H1 (cell line): ENCODE measurements at regions not wholly inside any gene's neighbourhood (a gene's known extent, or its start where the extent isn't known, plus 50 kb on each side); places are given as distances from the start of the nearest gene placed in this dataset.

Experiments used
- USF2 ChIP-seq: IDR thresholded peaks from 2 replicates; pipeline ENCODE4 v1.6.1; 2011; ENCODE audit warnings: low read length, improper control_type of control experiment
- TF ChIP-seq, protein P1 (sequence below): fragments of 300-600 bp; sonication (generic); IDR thresholded peaks from 2 replicates; pipeline ENCODE4 v1.7.1; 2012; ENCODE audit warnings: low read length, moderate library complexity, mild to moderate bottlenecking, inconsistent platforms; ENCODE audit not compliant: insufficient replicate concordance

DNA sequence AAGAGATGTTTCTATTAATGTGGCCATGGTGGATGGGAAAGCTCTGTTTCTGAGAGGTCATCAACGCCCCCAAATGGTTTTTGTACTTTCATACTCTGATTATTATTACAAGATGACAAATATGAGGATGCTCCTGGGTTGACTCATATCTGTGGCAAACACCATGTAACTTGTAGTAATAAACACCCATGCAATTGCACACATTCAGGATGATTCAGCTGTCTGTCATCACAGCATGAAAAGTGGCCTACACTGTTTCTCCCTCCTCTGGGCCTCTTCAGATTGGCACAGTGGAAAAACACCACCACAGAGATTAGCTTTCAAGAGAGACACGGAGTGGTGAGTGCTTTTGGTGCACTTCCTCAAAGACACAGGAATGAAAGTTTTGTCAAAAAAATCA lies 85.4 kb downstream of the MTNR1B start (continued):
- TF ChIP-seq, protein P1, sequence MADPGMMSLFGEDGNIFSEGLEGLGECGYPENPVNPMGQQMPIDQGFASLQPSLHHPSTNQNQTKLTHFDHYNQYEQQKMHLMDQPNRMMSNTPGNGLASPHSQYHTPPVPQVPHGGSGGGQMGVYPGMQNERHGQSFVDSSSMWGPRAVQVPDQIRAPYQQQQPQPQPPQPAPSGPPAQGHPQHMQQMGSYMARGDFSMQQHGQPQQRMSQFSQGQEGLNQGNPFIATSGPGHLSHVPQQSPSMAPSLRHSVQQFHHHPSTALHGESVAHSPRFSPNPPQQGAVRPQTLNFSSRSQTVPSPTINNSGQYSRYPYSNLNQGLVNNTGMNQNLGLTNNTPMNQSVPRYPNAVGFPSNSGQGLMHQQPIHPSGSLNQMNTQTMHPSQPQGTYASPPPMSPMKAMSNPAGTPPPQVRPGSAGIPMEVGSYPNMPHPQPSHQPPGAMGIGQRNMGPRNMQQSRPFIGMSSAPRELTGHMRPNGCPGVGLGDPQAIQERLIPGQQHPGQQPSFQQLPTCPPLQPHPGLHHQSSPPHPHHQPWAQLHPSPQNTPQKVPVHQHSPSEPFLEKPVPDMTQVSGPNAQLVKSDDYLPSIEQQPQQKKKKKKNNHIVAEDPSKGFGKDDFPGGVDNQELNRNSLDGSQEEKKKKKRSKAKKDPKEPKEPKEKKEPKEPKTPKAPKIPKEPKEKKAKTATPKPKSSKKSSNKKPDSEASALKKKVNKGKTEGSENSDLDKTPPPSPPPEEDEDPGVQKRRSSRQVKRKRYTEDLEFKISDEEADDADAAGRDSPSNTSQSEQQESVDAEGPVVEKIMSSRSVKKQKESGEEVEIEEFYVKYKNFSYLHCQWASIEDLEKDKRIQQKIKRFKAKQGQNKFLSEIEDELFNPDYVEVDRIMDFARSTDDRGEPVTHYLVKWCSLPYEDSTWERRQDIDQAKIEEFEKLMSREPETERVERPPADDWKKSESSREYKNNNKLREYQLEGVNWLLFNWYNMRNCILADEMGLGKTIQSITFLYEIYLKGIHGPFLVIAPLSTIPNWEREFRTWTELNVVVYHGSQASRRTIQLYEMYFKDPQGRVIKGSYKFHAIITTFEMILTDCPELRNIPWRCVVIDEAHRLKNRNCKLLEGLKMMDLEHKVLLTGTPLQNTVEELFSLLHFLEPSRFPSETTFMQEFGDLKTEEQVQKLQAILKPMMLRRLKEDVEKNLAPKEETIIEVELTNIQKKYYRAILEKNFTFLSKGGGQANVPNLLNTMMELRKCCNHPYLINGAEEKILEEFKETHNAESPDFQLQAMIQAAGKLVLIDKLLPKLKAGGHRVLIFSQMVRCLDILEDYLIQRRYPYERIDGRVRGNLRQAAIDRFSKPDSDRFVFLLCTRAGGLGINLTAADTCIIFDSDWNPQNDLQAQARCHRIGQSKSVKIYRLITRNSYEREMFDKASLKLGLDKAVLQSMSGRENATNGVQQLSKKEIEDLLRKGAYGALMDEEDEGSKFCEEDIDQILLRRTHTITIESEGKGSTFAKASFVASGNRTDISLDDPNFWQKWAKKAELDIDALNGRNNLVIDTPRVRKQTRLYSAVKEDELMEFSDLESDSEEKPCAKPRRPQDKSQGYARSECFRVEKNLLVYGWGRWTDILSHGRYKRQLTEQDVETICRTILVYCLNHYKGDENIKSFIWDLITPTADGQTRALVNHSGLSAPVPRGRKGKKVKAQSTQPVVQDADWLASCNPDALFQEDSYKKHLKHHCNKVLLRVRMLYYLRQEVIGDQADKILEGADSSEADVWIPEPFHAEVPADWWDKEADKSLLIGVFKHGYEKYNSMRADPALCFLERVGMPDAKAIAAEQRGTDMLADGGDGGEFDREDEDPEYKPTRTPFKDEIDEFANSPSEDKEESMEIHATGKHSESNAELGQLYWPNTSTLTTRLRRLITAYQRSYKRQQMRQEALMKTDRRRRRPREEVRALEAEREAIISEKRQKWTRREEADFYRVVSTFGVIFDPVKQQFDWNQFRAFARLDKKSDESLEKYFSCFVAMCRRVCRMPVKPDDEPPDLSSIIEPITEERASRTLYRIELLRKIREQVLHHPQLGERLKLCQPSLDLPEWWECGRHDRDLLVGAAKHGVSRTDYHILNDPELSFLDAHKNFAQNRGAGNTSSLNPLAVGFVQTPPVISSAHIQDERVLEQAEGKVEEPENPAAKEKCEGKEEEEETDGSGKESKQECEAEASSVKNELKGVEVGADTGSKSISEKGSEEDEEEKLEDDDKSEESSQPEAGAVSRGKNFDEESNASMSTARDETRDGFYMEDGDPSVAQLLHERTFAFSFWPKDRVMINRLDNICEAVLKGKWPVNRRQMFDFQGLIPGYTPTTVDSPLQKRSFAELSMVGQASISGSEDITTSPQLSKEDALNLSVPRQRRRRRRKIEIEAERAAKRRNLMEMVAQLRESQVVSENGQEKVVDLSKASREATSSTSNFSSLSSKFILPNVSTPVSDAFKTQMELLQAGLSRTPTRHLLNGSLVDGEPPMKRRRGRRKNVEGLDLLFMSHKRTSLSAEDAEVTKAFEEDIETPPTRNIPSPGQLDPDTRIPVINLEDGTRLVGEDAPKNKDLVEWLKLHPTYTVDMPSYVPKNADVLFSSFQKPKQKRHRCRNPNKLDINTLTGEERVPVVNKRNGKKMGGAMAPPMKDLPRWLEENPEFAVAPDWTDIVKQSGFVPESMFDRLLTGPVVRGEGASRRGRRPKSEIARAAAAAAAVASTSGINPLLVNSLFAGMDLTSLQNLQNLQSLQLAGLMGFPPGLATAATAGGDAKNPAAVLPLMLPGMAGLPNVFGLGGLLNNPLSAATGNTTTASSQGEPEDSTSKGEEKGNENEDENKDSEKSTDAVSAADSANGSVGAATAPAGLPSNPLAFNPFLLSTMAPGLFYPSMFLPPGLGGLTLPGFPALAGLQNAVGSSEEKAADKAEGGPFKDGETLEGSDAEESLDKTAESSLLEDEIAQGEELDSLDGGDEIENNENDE = no peak
- no peak for TF ChIP-seq USF2
